ENCODE measurements at regions not wholly inside any gene's neighbourhood (a gene's known extent, or its start where the extent isn't known, plus 50 kb on each side); places are given as distances from the start of the nearest gene placed in this dataset.

DNA sequence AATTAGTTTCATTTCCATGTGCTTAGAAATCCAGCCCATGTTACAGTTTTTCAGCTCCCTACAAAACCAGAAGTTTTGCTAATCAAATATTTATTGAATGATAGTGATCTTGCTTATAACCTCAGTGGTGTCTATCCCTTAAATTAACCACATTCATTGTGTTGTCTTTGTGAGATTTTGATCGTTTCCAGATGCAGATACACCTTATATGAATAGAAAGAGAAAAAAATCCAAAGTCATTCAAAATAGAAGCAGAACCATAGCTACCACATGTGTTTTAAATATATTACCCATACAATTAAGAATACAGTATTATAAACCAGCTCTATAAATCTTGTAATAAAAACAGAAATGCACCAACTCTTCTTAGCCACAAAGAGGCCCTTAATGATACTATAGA lies 60.6 kb upstream of the RREB1 start:
- Mint-ChIP-seq H3K4me1 (ENCODE audit: low read depth) (peaks cover 3% of the 10 kb centered on the region), H3K36me3 (ENCODE audit: low read depth) (no peaks in the 10 kb centered on the region), H3K27ac (no peak overlapping the region), H3K9me3 (no peaks in the 10 kb centered on the region), H3K27me3 (ENCODE audit: low read depth) (peaks cover 54% of the 10 kb centered on the region), H3K4me3 (ENCODE audit: low read depth) (no peak overlapping the region)
- no peak for DNase-seq (ENCODE audit: low spot score)
- intact Hi-C loops (cut with micrococcal nuclease) = no loop called here

- Mint-ChIP-seq H3K4me1 (ENCODE audit: low read depth) (peaks cover 3% of the 10 kb centered on the region), H3K27ac (no peak overlapping the region), H3K9me3 (no peaks in the 10 kb centered on the region), H3K36me3 (ENCODE audit: low read depth) (no peaks in the 10 kb centered on the region), H3K4me3 (ENCODE audit: low read depth) (no peak overlapping the region), H3K27me3 (ENCODE audit: low read depth) (peaks cover 59% of the 10 kb centered on the region)
- intact Hi-C loops (cut with micrococcal nuclease) = no loop called here
- DNase-seq (ENCODE audit: low spot score) = no peak
Measured at GRCh38 chr6:7047966-7048365, 59.8 kb upstream of the RREB1 start.

- DNase-seq (ENCODE audit: low spot score) = no peak
- H3K27me3 Mint-ChIP-seq (ENCODE audit: low read depth) = peaks cover 58% of the 10 kb centered on the region
Measured at GRCh38 chr6:7048894-7049293, 58.9 kb upstream of the RREB1 start.

DNA sequence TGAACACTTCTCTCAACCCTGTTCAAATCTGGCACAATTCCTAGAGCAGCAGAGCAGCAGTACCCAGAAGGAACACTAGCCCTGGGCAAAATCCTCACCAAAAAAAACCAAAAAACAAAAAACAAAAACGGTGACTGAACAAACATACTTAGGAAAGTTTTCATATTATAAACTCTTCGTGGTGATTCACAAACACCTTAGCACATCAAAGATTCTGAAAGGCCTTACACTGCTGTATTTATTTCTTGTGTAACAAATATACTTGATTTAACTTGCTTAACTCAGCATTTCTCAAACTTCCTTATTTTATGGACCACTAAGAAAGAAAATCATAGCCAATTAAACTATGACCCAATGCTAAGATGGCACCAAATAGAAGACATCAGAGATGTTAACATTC lies 57.8 kb upstream of the RREB1 start:
- Mint-ChIP-seq H3K9me3 (no peaks in the 10 kb centered on the region), H3K27ac (no peak overlapping the region), H3K4me3 (ENCODE audit: low read depth) (no peak overlapping the region), H3K27me3 (ENCODE audit: low read depth) (peaks cover 58% of the 10 kb centered on the region), H3K4me1 (ENCODE audit: low read depth) (peaks cover 3% of the 10 kb centered on the region), H3K36me3 (ENCODE audit: low read depth) (no peaks in the 10 kb centered on the region)
- no peak for DNase-seq (ENCODE audit: low spot score)
- intact Hi-C loops (cut with micrococcal nuclease) = loop anchor here (5.0 kb wide), 1 partner anchor 57 kb away; the partner anchor contains the start of gene RREB1

More at GRCh38 chr6:7048894-7049293, 58.9 kb upstream of the RREB1 start:
- H3K27ac Mint-ChIP-seq = no peak overlapping the region
- H3K4me3 Mint-ChIP-seq (ENCODE audit: low read depth) = no peak overlapping the region
- intact Hi-C loops (cut with micrococcal nuclease) = no loop called here
- H3K36me3 Mint-ChIP-seq (ENCODE audit: low read depth) = no peaks in the 10 kb centered on the region
- H3K9me3 Mint-ChIP-seq = no peaks in the 10 kb centered on the region
- peaks cover 3% of the 10 kb centered on the region for H3K4me1 Mint-ChIP-seq (ENCODE audit: low read depth)

DNA sequence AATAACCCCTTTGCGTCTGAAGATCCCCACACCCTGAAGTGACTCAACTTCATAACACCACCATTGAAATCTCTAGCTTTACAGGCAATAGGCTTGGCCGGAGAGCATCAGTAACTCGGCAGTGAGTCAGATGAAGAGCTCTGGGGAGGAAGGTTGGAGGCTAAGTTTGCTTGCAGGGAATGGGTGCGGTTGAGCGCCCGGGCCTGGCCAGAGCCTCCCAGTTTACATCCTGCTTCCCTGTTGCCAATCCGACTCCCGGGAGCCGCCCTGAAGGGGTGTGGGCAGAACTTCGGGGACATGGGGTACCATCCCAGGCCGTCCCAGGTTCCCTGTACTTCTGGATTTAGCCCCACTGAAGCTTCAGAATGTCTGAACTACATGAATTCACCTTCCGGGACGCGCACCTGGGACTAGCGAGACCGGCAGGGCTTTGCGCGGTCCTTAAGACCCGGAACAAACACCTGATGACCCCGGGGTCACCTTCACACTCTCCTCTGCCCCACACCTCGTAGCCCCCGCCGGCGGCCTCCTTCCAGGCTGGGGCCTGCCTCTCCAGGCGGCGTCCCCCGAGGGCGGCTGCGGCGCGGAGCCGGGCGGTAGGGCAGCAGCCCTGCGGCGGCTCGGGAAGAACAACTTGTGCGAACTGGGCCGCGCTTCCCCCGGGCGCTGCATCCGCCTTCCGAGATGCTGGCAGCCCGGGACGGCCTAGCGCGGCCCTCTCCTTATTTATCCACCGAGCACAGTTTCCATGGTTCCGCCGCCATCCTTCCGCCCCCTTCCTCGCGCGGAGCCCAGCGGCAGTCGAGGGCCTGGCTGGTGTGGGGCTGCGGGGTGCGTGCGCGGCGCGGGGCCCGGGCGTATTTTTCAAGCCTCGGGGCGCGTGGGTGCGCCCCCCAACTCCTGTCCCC lies 56.6 kb upstream of the RREB1 start:
- DNase-seq (ENCODE audit: low spot score) = no peak
- peaks cover 3% of the 10 kb centered on the region for H3K4me1 Mint-ChIP-seq (ENCODE audit: low read depth)
- peaks cover 51% of the 10 kb centered on the region for H3K27me3 Mint-ChIP-seq (ENCODE audit: low read depth)
- no peak overlapping the region for H3K4me3 Mint-ChIP-seq (ENCODE audit: low read depth)
- no peaks in the 10 kb centered on the region for H3K36me3 Mint-ChIP-seq (ENCODE audit: low read depth)
- intact Hi-C loops (cut with micrococcal nuclease) = loop anchor here (5.0 kb wide), 1 partner anchor 56 kb away; the partner anchor contains the start of gene RREB1
- no peak overlapping the region for H3K27ac Mint-ChIP-seq
- no peaks in the 10 kb centered on the region for H3K9me3 Mint-ChIP-seq

DNA sequence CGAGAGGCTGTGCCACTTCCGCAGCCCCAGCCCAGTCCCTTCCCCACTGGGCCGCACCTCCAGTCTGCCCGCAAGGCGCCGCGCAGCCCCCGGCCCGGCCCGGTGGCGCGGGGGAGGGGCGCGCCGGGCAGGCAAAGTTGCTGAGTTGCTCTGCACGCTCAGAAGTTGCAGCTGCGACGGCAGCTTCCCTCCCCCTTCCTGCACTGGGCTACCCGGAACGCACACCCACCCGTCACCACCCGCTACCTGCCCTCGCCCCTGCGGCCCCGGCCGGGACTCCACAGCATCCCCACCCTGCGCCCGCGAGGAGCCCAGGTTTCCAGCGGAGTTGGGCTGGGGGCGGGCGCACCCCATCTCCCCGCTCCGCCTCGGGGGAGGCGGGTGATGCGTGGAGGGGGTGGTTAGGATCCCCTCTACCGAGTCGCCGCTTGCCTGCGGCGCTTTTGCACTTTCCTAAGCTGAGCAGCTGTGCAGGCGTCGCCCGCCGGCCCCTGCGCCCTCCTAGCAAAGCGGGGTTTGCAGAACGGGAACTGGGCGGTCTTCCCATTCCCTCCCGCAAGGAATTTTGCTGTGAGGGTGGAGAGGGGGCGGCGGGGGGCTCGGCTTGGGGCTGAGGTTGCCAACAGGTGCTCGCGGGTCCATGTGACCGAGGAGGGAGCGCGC lies 55.9 kb upstream of the RREB1 start:
- intact Hi-C loops (cut with micrococcal nuclease) = loop anchor here (5.0 kb wide), 1 partner anchor 55 kb away; the partner anchor contains the start of gene RREB1
- no peak for DNase-seq (ENCODE audit: low spot score)
- H3K9me3 Mint-ChIP-seq = no peaks in the 10 kb centered on the region
- H3K36me3 Mint-ChIP-seq (ENCODE audit: low read depth) = no peaks in the 10 kb centered on the region
- H3K4me3 Mint-ChIP-seq (ENCODE audit: low read depth) = no peak overlapping the region
- peaks cover 3% of the 10 kb centered on the region for H3K4me1 Mint-ChIP-seq (ENCODE audit: low read depth)
- peaks cover 55% of the 10 kb centered on the region for H3K27me3 Mint-ChIP-seq (ENCODE audit: low read depth)
- no peak overlapping the region for H3K27ac Mint-ChIP-seq

GRCh38 chr6:7052443-7053011 lies 55.2 kb upstream of the RREB1 start:
- Mint-ChIP-seq H3K9me3 (no peaks in the 10 kb centered on the region), H3K36me3 (ENCODE audit: low read depth) (no peaks in the 10 kb centered on the region), H3K27ac (no peak overlapping the region), H3K4me3 (ENCODE audit: low read depth) (no peak overlapping the region), H3K4me1 (ENCODE audit: low read depth) (peaks cover 1% of the 10 kb centered on the region), H3K27me3 (ENCODE audit: low read depth) (peaks cover 55% of the 10 kb centered on the region)
- intact Hi-C loops (cut with micrococcal nuclease) = loop anchor here (5.0 kb wide), 1 partner anchor 55 kb away; the partner anchor contains the start of gene RREB1
- DNase-seq (ENCODE audit: low spot score) = no peak

DNA sequence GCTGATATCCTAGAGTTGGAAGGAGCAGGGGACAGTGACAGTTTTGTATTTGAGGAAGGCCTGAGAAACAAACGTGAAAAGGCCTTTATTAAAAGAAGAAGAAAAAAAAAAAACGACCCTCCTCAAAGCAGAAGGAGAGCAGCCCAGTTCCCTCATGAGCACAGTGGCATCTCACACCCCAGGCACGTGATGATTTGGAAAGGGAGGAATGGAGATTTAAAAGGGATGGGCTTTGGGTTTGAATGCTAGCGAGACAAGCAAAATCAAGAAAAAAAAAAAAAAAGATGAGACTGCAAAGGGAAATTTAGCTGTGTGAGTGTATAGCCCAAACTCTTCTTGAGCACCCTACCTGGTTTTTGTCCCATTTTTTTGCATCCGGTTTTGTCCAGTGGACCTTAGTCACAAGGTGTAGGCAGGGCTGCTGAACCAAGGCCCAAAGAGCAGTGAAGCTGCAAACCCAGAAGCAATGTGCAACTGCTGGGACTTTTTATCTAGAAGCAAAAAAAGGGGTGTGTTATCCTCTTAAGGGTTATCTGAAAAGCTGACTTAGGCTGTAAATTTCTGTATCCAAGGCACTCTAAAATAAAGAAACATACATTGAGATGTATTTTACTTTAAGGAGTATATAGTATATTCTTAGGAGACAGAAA lies 54.5 kb upstream of the RREB1 start:
- Mint-ChIP-seq H3K4me1 (ENCODE audit: low read depth) (peaks cover 2% of the 10 kb centered on the region), H3K9me3 (no peaks in the 10 kb centered on the region), H3K4me3 (ENCODE audit: low read depth) (no peak overlapping the region), H3K27ac (no peak overlapping the region), H3K27me3 (ENCODE audit: low read depth) (peaks cover 52% of the 10 kb centered on the region), H3K36me3 (ENCODE audit: low read depth) (no peaks in the 10 kb centered on the region)
- no peak for DNase-seq (ENCODE audit: low spot score)
- intact Hi-C loops (cut with micrococcal nuclease) = loop anchor here (5.0 kb wide), 1 partner anchor 54 kb away; the partner anchor contains the start of gene RREB1
